Brain microvascular endothelial cell (primary cell): ENCODE measurements at regions not wholly inside any gene's neighbourhood (a gene's known extent, or its start where the extent isn't known, plus 50 kb on each side); places are given as distances from the start of the nearest gene placed in this dataset.
"Not testable (repeated sequence)": the region's sequence is repeated elsewhere in the genome, so short reads cannot be mapped to it uniquely, and the experiment has no call there.

Experiments used
- DNase-seq: peaks from one replicate; pipeline ENCODE4 v3.0.0-alpha.2; 2020
- H3K27ac ChIP-seq: fragments of 250-450 bp; sonication (Bioruptor Pico); 2 replicates; pipeline ENCODE4 v1.5.1; 2020; ENCODE audit warnings: mild to moderate bottlenecking, moderate library complexity
- H3K27me3 ChIP-seq: fragments of 250-450 bp; sonication (Bioruptor Pico); replicated peaks from 2 replicates; pipeline ENCODE4 v1.5.1; 2020; ENCODE audit warnings: mild to moderate bottlenecking
- H3K36me3 ChIP-seq: fragments of 250-450 bp; sonication (Bioruptor Pico); replicated peaks from 2 replicates; pipeline ENCODE4 v1.5.1; 2020; ENCODE audit warnings: mild to moderate bottlenecking
- H3K4me3 ChIP-seq: 2 replicates; pipeline ENCODE4 v1.5.1; 2011; ENCODE audit warnings: low read depth, mild to moderate bottlenecking, control low read depth, low read length, moderate library complexity
- CTCF ChIP-seq: IDR thresholded peaks from 2 replicates; pipeline ENCODE4 v1.5.1; 2011; ENCODE audit warnings: low read depth, mild to moderate bottlenecking, moderate library complexity, low read length, control low read depth, inconsistent platforms; ENCODE audit errors: missing control alignments
- in situ Hi-C: cut with HindIII; loops from 2 replicates; pipeline ENCODE4 v1.10.0; 2017; ENCODE audit warnings: low sequenced_read_pairs, low pct_ligation_motif_present

GRCh38 chr5:125065741-125066140, 319.3 kb upstream of the ZNF608 start:
- Histone ChIP-seq H3K36me3 (no peaks in the 10 kb centered on the region), H3K27me3 (no peaks in the 10 kb centered on the region), H3K27ac (no peak overlapping the region), H3K4me3 (no peak overlapping the region)
- in situ Hi-C loops: no loop called here
- no peak for DNase-seq
- TF ChIP-seq CTCF: no peak

GRCh38 chr5:125070961-125071360, 324.5 kb upstream of the ZNF608 start:
- Histone ChIP-seq H3K27me3 (no peaks in the 10 kb centered on the region), H3K27ac (no peak overlapping the region), H3K4me3 (no peak overlapping the region), H3K36me3 (no peaks in the 10 kb centered on the region)
- DNase-seq: no peak
- TF ChIP-seq CTCF: no peak
- in situ Hi-C loops: no loop called here

- no peak overlapping the region for H3K27ac ChIP-seq
- no peaks in the 10 kb centered on the region for H3K27me3 ChIP-seq
- no peak for TF ChIP-seq CTCF
- no peaks in the 10 kb centered on the region for H3K36me3 ChIP-seq
- in situ Hi-C loops: no loop called here
- no peak for DNase-seq
- no peak overlapping the region for H3K4me3 ChIP-seq
Measured at GRCh38 chr5:125073090-125073489, 326.7 kb upstream of the ZNF608 start.

- no peak for TF ChIP-seq CTCF
- DNase-seq: no peak
- in situ Hi-C loops: no loop called here
- Histone ChIP-seq H3K36me3 (no peaks in the 10 kb centered on the region), H3K27ac (no peak overlapping the region), H3K4me3 (no peak overlapping the region), H3K27me3 (no peaks in the 10 kb centered on the region)
Measured at GRCh38 chr5:125075567-125075966, 329.1 kb upstream of the ZNF608 start.

GRCh38 chr5:125079028-125079427, 332.6 kb upstream of the ZNF608 start:
- H3K27ac ChIP-seq, H3K27me3 ChIP-seq, H3K36me3 ChIP-seq, in situ Hi-C loops, H3K4me3 ChIP-seq, DNase-seq: not testable (repeated sequence)

DNA sequence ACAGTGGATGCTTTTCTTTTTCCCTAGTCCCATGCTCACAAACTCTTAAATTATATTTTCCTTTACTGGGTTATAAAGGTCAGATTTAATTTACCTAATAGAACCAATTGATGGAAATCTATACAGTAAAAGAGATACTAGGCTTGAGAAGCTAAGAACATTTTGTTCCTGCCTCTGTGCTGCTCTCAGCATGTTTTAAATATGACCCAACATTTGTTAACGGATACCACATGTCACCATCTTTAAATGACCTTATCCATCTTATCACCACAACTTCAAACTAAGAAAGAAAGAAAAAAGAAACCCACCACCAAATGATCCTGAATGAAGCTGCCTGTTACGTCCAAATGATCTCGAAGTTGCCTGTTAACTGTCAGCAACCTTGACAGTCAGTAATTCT, 334.7 kb upstream of the ZNF608 start:
- no peak for DNase-seq
- H3K4me3 ChIP-seq: no peak overlapping the region
- H3K27me3 ChIP-seq: no peaks in the 10 kb centered on the region
- TF ChIP-seq CTCF: no peak
- no peak overlapping the region for H3K27ac ChIP-seq
- no peaks in the 10 kb centered on the region for H3K36me3 ChIP-seq
- in situ Hi-C loops: no loop called here
